Aorta (tissue), 5 donors: ENCODE measurements at regions not wholly inside any gene's neighbourhood (a gene's known extent, or its start where the extent isn't known, plus 50 kb on each side); places are given as distances from the start of the nearest gene placed in this dataset.
A peak's percentile ranks its signal among the peaks of the same experiment; 100 is the strongest.

Experiments used
- ATAC-seq: fragments of 200-7000 bp; cut with Tn5 transposase; one replicate; pipeline ENCODE4 v1.9.1; 2022; ENCODE audit warnings: moderate library complexity; ENCODE audit not compliant: low FRiP score
- DNase-seq, 2 donors: peaks; one replicate each; pipeline ENCODE4 v3.0.0-alpha.2; 2020
- H3K27ac ChIP-seq, 2 donors: one replicate each; pipeline ENCODE4 v1.5.1; 2013; ENCODE audit warnings: low read length in 2 of 2, mild to moderate bottlenecking in 2 of 2, moderate library complexity in 2 of 2, control low read depth in 1 of 2, inconsistent platforms in 1 of 2, low read depth in 1 of 2
- H3K27me3 ChIP-seq, 2 donors: one replicate each; pipeline ENCODE4 v1.6.1; 2013; ENCODE audit warnings: control low read depth in 1 of 2, low read length in 1 of 2, mild to moderate bottlenecking in 1 of 2, moderate library complexity in 1 of 2; ENCODE audit not compliant: insufficient read depth in 2 of 2, control insufficient read depth in 1 of 2
- H3K36me3 ChIP-seq, 2 donors: one replicate each; pipeline ENCODE4 v1.6.1; 2013; ENCODE audit warnings: control low read depth in 1 of 2, low read length in 1 of 2, mild to moderate bottlenecking in 1 of 2; ENCODE audit not compliant: insufficient read depth in 2 of 2, control insufficient read depth in 1 of 2
- H3K4me1 ChIP-seq, 2 donors: one replicate each; pipeline ENCODE4 v1.6.1; 2013; ENCODE audit warnings: low read length in 2 of 2, control low read depth in 1 of 2, mild to moderate bottlenecking in 1 of 2, moderate library complexity in 1 of 2; ENCODE audit not compliant: insufficient read depth in 2 of 2, control insufficient read depth in 1 of 2
- H3K4me3 ChIP-seq, 2 donors: one replicate each; pipeline ENCODE4 v1.5.1; 2013; ENCODE audit warnings: low read length in 2 of 2, control low read depth in 1 of 2, mild to moderate bottlenecking in 1 of 2
- H3K9me3 ChIP-seq: one replicate; pipeline ENCODE4 v1.6.1; 2013; ENCODE audit warnings: mild to moderate bottlenecking, low read length; ENCODE audit not compliant: control insufficient read depth
- WGBS, 2 donors: extraction: QIAGEN DNeasy Blood & Tissue Kit; methylation state at CpG; one replicate each; pipeline ENCODE4 v1.1.7; 2013; 5-methylcytosine and 5-hydroxymethylcytosine counted together
- intact Hi-C, 2 donors: fragments of 100-400 bp; cut with DNase I; formaldehyde crosslinking; loops; one replicate each; pipeline versions ENCODE4 v1.14.2 to v1.15.0; 2022
- donor health status: healthy with polysubstance abuse.
- donor health status: Bipolar disorder and iron deficiency.
- donor health status: DM: no; HTN: no; CAD: no.
- donor health status: DM: no; HTN: no; CAD: no.
- donor health status: DM: yes; HTN: yes; CAD: no.

- no peak for DNase-seq
- intact Hi-C loops, result no loop called here
- 49 to 61% methylated on average over 3 of the region's 3 CpGs for WGBS, 2 donors
- Histone ChIP-seq H3K27ac (no peak overlapping the region), H3K36me3 (no peaks in the 10 kb centered on the region), H3K4me3 (no peak overlapping the region), H3K27me3 (no peaks in the 10 kb centered on the region), H3K9me3 (no peaks in the 10 kb centered on the region), H3K4me1 (no peaks in the 10 kb centered on the region)
- ATAC-seq, result no peak
These were observed 389.2 kb upstream of the F9 start for GRCh38 chrX:139141370-139141769.

- H3K4me1 ChIP-seq, result no peaks in the 10 kb centered on the region
- ATAC-seq (no peak), DNase-seq (no peak)
- H3K27ac ChIP-seq, result no peak overlapping the region
- no peaks in the 10 kb centered on the region for H3K36me3 ChIP-seq
- H3K4me3 ChIP-seq, result no peak overlapping the region
- no peaks in the 10 kb centered on the region for H3K27me3 ChIP-seq
- 72 to 89% methylated on average over 5 of the region's 5 CpGs for WGBS, 2 donors
- intact Hi-C loops, result no loop called here
- H3K9me3 ChIP-seq, result no peaks in the 10 kb centered on the region
These were observed 396.2 kb upstream of the F9 start for GRCh38 chrX:139134316-139134715.

- no peak for ATAC-seq
- 4 to 23% methylated on average over 2 of the region's 2 CpGs for WGBS, 2 donors
- Histone ChIP-seq H3K9me3 (no peaks in the 10 kb centered on the region), H3K4me1 (no peaks in the 10 kb centered on the region), H3K27me3 (no peaks in the 10 kb centered on the region), H3K36me3 (no peaks in the 10 kb centered on the region), H3K4me3 (no peak overlapping the region), H3K27ac (no peak overlapping the region)
- intact Hi-C loops, result no loop called here
- no peak for DNase-seq
These were observed 404.0 kb upstream of the F9 start for GRCh38 chrX:139126493-139126892.

- DNase-seq (no peak), ATAC-seq (no peak)
- H3K36me3 ChIP-seq, result no peaks in the 10 kb centered on the region
- intact Hi-C loops, result no loop called here
- H3K4me3 ChIP-seq, result no peak overlapping the region
- H3K9me3 ChIP-seq, result no peaks in the 10 kb centered on the region
- H3K4me1 ChIP-seq, result no peaks in the 10 kb centered on the region
- no peak overlapping the region for H3K27ac ChIP-seq
- no peaks in the 10 kb centered on the region for H3K27me3 ChIP-seq
- WGBS, 2 donors, result 70 to 87% methylated on average over 3 of the region's 3 CpGs
These were observed 404.6 kb upstream of the F9 start for GRCh38 chrX:139125916-139126315.

GRCh38 chrX:139121616-139122286, 408.8 kb upstream of the F9 start:
- Histone ChIP-seq H3K27ac (no peak overlapping the region), H3K9me3 (no peaks in the 10 kb centered on the region), H3K27me3 (no peaks in the 10 kb centered on the region), H3K36me3 (no peaks in the 10 kb centered on the region), H3K4me1 (no peaks in the 10 kb centered on the region), H3K4me3 (no peak overlapping the region)
- DNase-seq (no peak), ATAC-seq (no peak)
- 54 to 83% methylated on average over 4 of the region's 4 CpGs for WGBS, 2 donors
- intact Hi-C loops, result no loop called here

- WGBS, 2 donors, result 77 to 86% methylated on average over 5 of the region's 5 CpGs
- intact Hi-C loops, result no loop called here
These were observed 409.2 kb upstream of the FGF13 start for GRCh38 chrX:139120760-139121159.

GRCh38 chrX:139113708-139114107, 402.2 kb upstream of the FGF13 start:
- Histone ChIP-seq H3K4me3 (no peak overlapping the region), H3K36me3 (no peaks in the 10 kb centered on the region), H3K27me3 (no peaks in the 10 kb centered on the region), H3K27ac (no peak overlapping the region), H3K4me1 (peaks cover 0 to 2% of the 10 kb centered on the region in 2 donors), H3K9me3 (no peaks in the 10 kb centered on the region)
- intact Hi-C loops, result no loop called here
- peak in 1 of 2 donors; percentile 46 for DNase-seq
- WGBS, 2 donors, result 65 to 75% methylated on average over 6 of the region's 6 CpGs
- ATAC-seq, result no peak

More at GRCh38 chrX:139120760-139121159, 409.2 kb upstream of the FGF13 start:
- H3K27ac ChIP-seq, result no peak overlapping the region
- H3K4me1 ChIP-seq, result no peaks in the 10 kb centered on the region
- DNase-seq (no peak), ATAC-seq (no peak)
- no peaks in the 10 kb centered on the region for H3K9me3 ChIP-seq
- H3K4me3 ChIP-seq, result no peak overlapping the region
- H3K36me3 ChIP-seq, result no peaks in the 10 kb centered on the region
- H3K27me3 ChIP-seq, result no peaks in the 10 kb centered on the region

- DNase-seq (no peak), ATAC-seq (no peak)
- no peak overlapping the region for H3K27ac ChIP-seq
- peaks cover 0 to 2% of the 10 kb centered on the region in 2 donors for H3K4me1 ChIP-seq
- 11 to 26% methylated on average over 2 of the region's 2 CpGs for WGBS, 2 donors
- no peaks in the 10 kb centered on the region for H3K27me3 ChIP-seq
- H3K9me3 ChIP-seq, result no peaks in the 10 kb centered on the region
- H3K4me3 ChIP-seq, result no peak overlapping the region
- intact Hi-C loops, result no loop called here
- H3K36me3 ChIP-seq, result no peaks in the 10 kb centered on the region
These were observed 400.9 kb upstream of the FGF13 start for GRCh38 chrX:139112432-139112831.

- DNase-seq (no peak), ATAC-seq (no peak)
- Histone ChIP-seq H3K27ac (no peak overlapping the region), H3K4me3 (no peak overlapping the region), H3K9me3 (no peaks in the 10 kb centered on the region), H3K36me3 (no peaks in the 10 kb centered on the region), H3K4me1 (no peaks in the 10 kb centered on the region), H3K27me3 (no peaks in the 10 kb centered on the region)
- intact Hi-C loops, result no loop called here
- 45 to 55% methylated on average over 2 of the region's 2 CpGs for WGBS, 2 donors
These were observed 394.6 kb upstream of the FGF13 start for GRCh38 chrX:139106069-139106468.
